Endothelial cell of umbilical vein (primary cell): ENCODE measurements at regions not wholly inside any gene's neighbourhood (a gene's known extent, or its start where the extent isn't known, plus 50 kb on each side); places are given as distances from the start of the nearest gene placed in this dataset.

Source experiments
- BruUV-seq: library from RNA; stranded (reverse); fragments of 400-500 nt; replicated peaks from 2 replicates; lab custom pipeline; 2021; lab: Mats Ljungman, UMichigan
- CTCF ChIA-PET: fragments of 300-600, 350-600 bp; sonication (Branson Sonifier 250); formaldehyde crosslinking; loops from one replicate; lab custom pipeline; 2021; ENCODE audit warnings: antibody characterized with exemption, inconsistent platforms; lab: Charles Lee
- POLR2A ChIA-PET: fragments of 300-600, 350-600 bp; sonication (Branson Sonifier 250); formaldehyde crosslinking; loops from one replicate; lab custom pipeline; 2021; ENCODE audit warnings: antibody characterized with exemption, inconsistent platforms; lab: Charles Lee
- DNase-seq: peaks from one replicate; pipeline ENCODE4 v3.0.0-alpha.2; 2011; ENCODE audit warnings: low read depth, low spot score
- FAIRE-seq: peaks from 2 replicates; lab custom pipeline; 2011; peaks lifted over from hg19 to GRCh38; lab: Jason Lieb, UNC
- H2AFZ ChIP-seq: 2 replicates; pipeline ENCODE4 v1.6.0; 2012; ENCODE audit warnings: low read depth, low read length, control low read depth, inconsistent platforms
- H3K27ac ChIP-seq: 2 replicates; pipeline ENCODE4 v1.5.1; 2011; ENCODE audit warnings: low read depth, mild to moderate bottlenecking, control low read depth, low read length, moderate library complexity; ENCODE audit not compliant: insufficient read depth
- H3K27me3 ChIP-seq, 2 experiments: 2 replicates each; pipeline versions ENCODE4 v1.6.0 to v1.6.1; 2011; ENCODE audit warnings: low read length in 2 of 2, mixed read lengths in 1 of 2; ENCODE audit not compliant: control insufficient read depth in 2 of 2, insufficient read depth in 2 of 2
- H3K36me3 ChIP-seq, 2 experiments: 2 replicates in 1 of 2; 3 replicates in 1 of 2; pipeline ENCODE4 v1.5.1; 2011; ENCODE audit warnings: low read length in 2 of 2, mild to moderate bottlenecking in 1 of 2, moderate library complexity in 1 of 2; ENCODE audit not compliant: control insufficient read depth in 2 of 2, insufficient read depth in 2 of 2; ENCODE audit errors: extremely low read depth in 1 of 2
- H3K4me1 ChIP-seq: 3 replicates; pipeline ENCODE4 v1.5.1; 2011; ENCODE audit warnings: mild to moderate bottlenecking, low read length; ENCODE audit not compliant: control insufficient read depth, insufficient read depth; ENCODE audit errors: extremely low read depth
- H3K4me2 ChIP-seq: 2 replicates; pipeline ENCODE4 v1.6.1; 2011; ENCODE audit warnings: low read length, control low read depth, mixed read lengths; ENCODE audit not compliant: insufficient read depth
- H3K4me3 ChIP-seq, 3 experiments: fragments of 200-600 bp in 1 of 3; sonication (generic), shearing (Covaris generic) in 1 of 3; replicated peaks in 1 of 3; 2 replicates each; pipeline ENCODE4 v1.5.1; 2011 to 2016; ENCODE audit warnings: control low read depth in 3 of 3, low read length in 3 of 3, mild to moderate bottlenecking in 2 of 3, inconsistent platforms in 1 of 3, low read depth in 1 of 3, moderate library complexity in 1 of 3; ENCODE audit not compliant: insufficient read depth in 1 of 3
- H3K79me2 ChIP-seq: 2 replicates; pipeline ENCODE4 v1.6.0; 2012; ENCODE audit warnings: low read length, inconsistent platforms; ENCODE audit not compliant: control insufficient read depth, insufficient read depth
- H3K9ac ChIP-seq: replicated peaks from 2 replicates; pipeline ENCODE3; 2011; ENCODE audit warnings: low read length, control low read depth; ENCODE audit not compliant: insufficient read depth; ENCODE audit errors: extremely low read depth
- H3K9me1 ChIP-seq: replicated peaks from 3 replicates; pipeline ENCODE4 v1.6.0; 2011; ENCODE audit warnings: mild to moderate bottlenecking, low read length; ENCODE audit not compliant: control insufficient read depth, insufficient read depth; ENCODE audit errors: extremely low read depth
- H3K9me3 ChIP-seq: replicated peaks from 2 replicates; pipeline ENCODE4 v1.5.1; 2012; ENCODE audit warnings: low read length, inconsistent platforms; ENCODE audit not compliant: control insufficient read depth, insufficient read depth
- H4K20me1 ChIP-seq: replicated peaks from 2 replicates; pipeline ENCODE3; 2011; ENCODE audit warnings: mild to moderate bottlenecking, low read length; ENCODE audit not compliant: control insufficient read depth, insufficient read depth; ENCODE audit errors: extremely low read depth
- EZH2 ChIP-seq: IDR thresholded peaks from 2 replicates; pipeline ENCODE4 v1.6.1; 2012; ENCODE audit warnings: borderline replicate concordance, low read depth, mild to moderate bottlenecking, moderate library complexity, low read length, inconsistent platforms; ENCODE audit not compliant: severe bottlenecking
- FOS ChIP-seq: IDR thresholded peaks from 2 replicates; pipeline ENCODE4 v1.6.1; 2011; ENCODE audit warnings: mild to moderate bottlenecking, low read length, moderate library complexity, borderline replicate concordance; ENCODE audit not compliant: insufficient read depth
- GATA2 ChIP-seq: IDR thresholded peaks from 2 replicates; pipeline ENCODE4 v1.7.0; 2011; ENCODE audit warnings: low read depth, mild to moderate bottlenecking, moderate library complexity, mixed read lengths, low read length; ENCODE audit not compliant: insufficient read length, insufficient read depth
- JUN ChIP-seq: IDR thresholded peaks from 2 replicates; pipeline ENCODE4 v1.6.1; 2011; ENCODE audit warnings: borderline replicate concordance, low read depth; ENCODE audit not compliant: insufficient read length, insufficient read depth
- MYC ChIP-seq: IDR thresholded peaks from one replicate; pipeline ENCODE4 v1.6.1; 2011; ENCODE audit warnings: mild to moderate bottlenecking, low read depth, low read length
- POLR2A ChIP-seq: IDR thresholded peaks from 2 replicates; pipeline ENCODE4 v1.6.1; 2012; ENCODE audit warnings: low read depth, mild to moderate bottlenecking, control low read depth, low read length
- POLR2AphosphoS5 ChIP-seq: IDR thresholded peaks from 2 replicates; pipeline ENCODE4 v1.6.1; 2012; ENCODE audit warnings: low read depth, mild to moderate bottlenecking, control low read depth, low read length, moderate library complexity; ENCODE audit not compliant: insufficient read depth
- dilution Hi-C: fragments of 300-500 bp; cut with MboI; formaldehyde crosslinking; loops from one replicate; pipeline ENCODE4 v1.15.0; 2019; ENCODE audit warnings: low sequenced_read_pairs; ENCODE audit not compliant: extremely low pct_ligation_motif_present
- intact Hi-C: fragments of 100-400 bp; cut with micrococcal nuclease; formaldehyde crosslinking; loops from one replicate; pipeline ENCODE4 v1.10.0; 2022
- TF ChIP-seq, protein P1 (sequence below): IDR thresholded peaks from 2 replicates; pipeline ENCODE4 v1.6.1; 2011; ENCODE audit not compliant: insufficient read depth, insufficient read length
- TF ChIP-seq, protein P2 (sequence below), 2 donors: IDR thresholded peaks; 1 replicate in 1 of 2; 2 replicates in 1 of 2; pipeline ENCODE4 v1.5.1; 2011; ENCODE audit warnings: low read length in 2 of 2, mild to moderate bottlenecking in 2 of 2, moderate library complexity in 2 of 2, control low read depth in 1 of 2, inconsistent platforms in 1 of 2, low read depth in 1 of 2; ENCODE audit not compliant: insufficient read depth in 1 of 2; ENCODE audit errors: extremely low read depth in 1 of 2

GRCh38 chr3:44159696-44160300 lies 81.9 kb upstream of the TOPAZ1 start:
- dilution Hi-C loops = no loop called here
- Histone ChIP-seq H3K79me2 (no peaks in the 10 kb centered on the region), H2AFZ (no peak overlapping the region), H3K27ac (no peak overlapping the region), H3K4me2 (no peak overlapping the region), H3K4me1 (no peaks in the 10 kb centered on the region), H3K36me3 (no peaks in the 10 kb centered on the region), H3K9me1 (no peaks in the 10 kb centered on the region), H3K9ac (no peak overlapping the region), H4K20me1 (no peaks in the 10 kb centered on the region), H3K9me3 (no peaks in the 10 kb centered on the region), H3K4me3 (no peak overlapping the region), H3K27me3 (no peaks in the 10 kb centered on the region)
- FAIRE-seq (no peak), DNase-seq (no peak)
- ChIA-PET POLR2A (no interaction called here), CTCF (interaction anchor here (1.4 kb wide), 1 partner anchor 39 kb away, joined by 3 read pairs; no protein-coding TSS in a partner anchor)
- TF ChIP-seq, protein P1, sequence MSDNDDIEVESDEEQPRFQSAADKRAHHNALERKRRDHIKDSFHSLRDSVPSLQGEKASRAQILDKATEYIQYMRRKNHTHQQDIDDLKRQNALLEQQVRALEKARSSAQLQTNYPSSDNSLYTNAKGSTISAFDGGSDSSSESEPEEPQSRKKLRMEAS = no peak
- no peak for TF ChIP-seq POLR2A
- no peak for TF ChIP-seq POLR2AphosphoS5
- TF ChIP-seq, protein P2, sequence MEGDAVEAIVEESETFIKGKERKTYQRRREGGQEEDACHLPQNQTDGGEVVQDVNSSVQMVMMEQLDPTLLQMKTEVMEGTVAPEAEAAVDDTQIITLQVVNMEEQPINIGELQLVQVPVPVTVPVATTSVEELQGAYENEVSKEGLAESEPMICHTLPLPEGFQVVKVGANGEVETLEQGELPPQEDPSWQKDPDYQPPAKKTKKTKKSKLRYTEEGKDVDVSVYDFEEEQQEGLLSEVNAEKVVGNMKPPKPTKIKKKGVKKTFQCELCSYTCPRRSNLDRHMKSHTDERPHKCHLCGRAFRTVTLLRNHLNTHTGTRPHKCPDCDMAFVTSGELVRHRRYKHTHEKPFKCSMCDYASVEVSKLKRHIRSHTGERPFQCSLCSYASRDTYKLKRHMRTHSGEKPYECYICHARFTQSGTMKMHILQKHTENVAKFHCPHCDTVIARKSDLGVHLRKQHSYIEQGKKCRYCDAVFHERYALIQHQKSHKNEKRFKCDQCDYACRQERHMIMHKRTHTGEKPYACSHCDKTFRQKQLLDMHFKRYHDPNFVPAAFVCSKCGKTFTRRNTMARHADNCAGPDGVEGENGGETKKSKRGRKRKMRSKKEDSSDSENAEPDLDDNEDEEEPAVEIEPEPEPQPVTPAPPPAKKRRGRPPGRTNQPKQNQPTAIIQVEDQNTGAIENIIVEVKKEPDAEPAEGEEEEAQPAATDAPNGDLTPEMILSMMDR (IDR thresholded peaks at IDR 0.05; ENCODE audit: extremely low read depth in 1 of 2, insufficient read depth in 1 of 2, low read depth in 1 of 2, low read length in 2 of 2) = no peak
- TF ChIP-seq EZH2 = no peak
- no peak for TF ChIP-seq GATA2
- TF ChIP-seq MYC = no peak
- TF ChIP-seq JUN = no peak
- TF ChIP-seq FOS = no peak
- BruUV-seq = no TSS peak
- intact Hi-C loops = no loop called here
